IPS DF 6.9 (cell line): ENCODE measurements at regions not wholly inside any gene's neighbourhood (a gene's known extent, or its start where the extent isn't known, plus 50 kb on each side); places are given as distances from the start of the nearest gene placed in this dataset.

Source experiments
- DNase-seq: peaks from one replicate; pipeline ENCODE4 v3.0.0-alpha.2; 2013; ENCODE audit warnings: low read depth, low spot score
- H3K27ac ChIP-seq: one replicate; pipeline ENCODE4 v1.5.1; 2013; ENCODE audit warnings: low read length, control low read depth
- H3K27me3 ChIP-seq: 2 replicates; pipeline ENCODE4 v1.6.1; 2013; ENCODE audit warnings: mild to moderate bottlenecking, low read length; ENCODE audit not compliant: control insufficient read depth, insufficient read depth
- H3K36me3 ChIP-seq: 2 replicates; pipeline ENCODE4 v1.6.1; 2013; ENCODE audit warnings: low read length; ENCODE audit not compliant: control insufficient read depth, insufficient read depth
- H3K4me1 ChIP-seq: 2 replicates; pipeline ENCODE4 v1.6.1; 2013; ENCODE audit warnings: low read length; ENCODE audit not compliant: control insufficient read depth, insufficient read depth
- H3K4me3 ChIP-seq: 2 replicates; pipeline ENCODE4 v1.5.1; 2013; ENCODE audit warnings: mild to moderate bottlenecking, low read length
- H3K9me3 ChIP-seq: 2 replicates; pipeline ENCODE4 v1.6.1; 2013; ENCODE audit warnings: low read length, inconsistent platforms; ENCODE audit not compliant: control insufficient read depth, insufficient read depth
- WGBS: extraction: QIAGEN DNeasy Blood & Tissue Kit; methylation state at CpG from one replicate; pipeline ENCODE4 v1.1.7; 2013; ENCODE audit warnings: mixed read lengths, missing lambda C conversion rate; ENCODE audit not compliant: insufficient read length, insufficient coverage; 5-methylcytosine and 5-hydroxymethylcytosine counted together

DNA sequence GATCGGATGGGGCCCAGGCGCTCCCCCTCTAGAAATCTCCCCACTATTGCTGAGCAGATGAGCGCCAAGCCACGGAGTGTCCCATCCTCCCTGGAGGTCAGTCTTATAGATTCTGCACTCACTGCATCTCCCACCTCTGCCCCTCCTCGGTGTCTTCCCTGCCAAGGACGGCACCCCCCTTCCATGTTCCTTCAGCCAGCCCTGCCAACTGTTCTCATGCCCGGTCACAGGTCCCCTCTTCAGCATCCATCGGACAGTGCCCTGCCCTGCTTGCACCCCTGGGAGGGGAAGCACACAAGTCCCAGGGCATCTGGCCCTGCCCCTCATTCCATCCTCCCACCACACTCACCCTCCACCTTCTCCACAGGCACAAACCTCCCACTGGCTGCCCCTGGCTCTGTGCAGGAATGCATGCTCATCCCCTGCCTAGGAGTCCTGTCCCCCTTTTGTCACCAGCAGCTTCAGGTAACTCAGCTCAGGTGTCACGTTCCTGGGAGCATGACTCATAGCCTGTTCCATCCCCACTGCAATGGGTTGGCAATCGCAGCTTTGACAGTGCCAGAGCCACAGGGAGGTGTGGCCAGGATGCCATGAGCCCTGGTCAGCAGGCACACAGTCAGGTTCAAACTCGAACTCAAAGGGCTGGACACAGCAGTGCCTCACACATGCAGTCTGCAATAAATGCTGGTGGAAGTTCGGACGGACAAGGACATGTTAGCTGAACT lies 234.7 kb upstream of the TCERG1L start:
- no peak for DNase-seq
- no CpG with 5 or more reads among the region's 13 CpGs for WGBS

DNA sequence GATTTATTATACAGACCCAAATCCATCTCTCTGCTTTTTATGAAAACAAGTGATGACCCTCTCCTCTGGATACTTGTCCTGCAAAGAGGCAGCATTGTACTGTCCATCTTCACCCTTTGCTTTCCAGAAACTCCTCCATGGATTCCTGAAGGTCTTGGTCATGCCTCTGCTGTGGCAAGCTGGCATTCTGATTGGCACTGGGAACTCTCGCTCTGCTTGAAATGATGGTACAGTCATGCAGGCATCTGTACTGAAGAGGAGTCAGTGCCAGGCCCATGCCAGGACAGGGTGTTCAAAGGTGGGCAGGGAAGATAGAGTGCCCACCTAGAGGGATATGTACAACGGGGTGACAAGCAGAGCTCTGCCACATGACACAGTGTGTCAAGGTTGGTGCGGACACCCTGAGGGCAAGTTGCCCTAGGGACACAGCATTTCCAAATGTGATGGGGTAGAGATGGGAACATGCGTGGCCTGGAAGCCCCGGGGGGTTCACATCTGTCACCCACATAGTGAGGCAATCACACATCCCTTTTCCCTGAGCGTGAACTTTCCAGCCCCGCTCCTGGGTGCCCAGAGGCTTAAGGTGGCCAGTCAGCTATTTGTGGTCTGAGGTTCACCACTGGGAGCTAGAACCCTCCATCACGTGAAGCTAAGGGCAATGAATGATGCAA lies 235.7 kb upstream of the TCERG1L start:
- no CpG with 5 or more reads among the region's 8 CpGs for WGBS
- peaks cover 29% of the 10 kb centered on the region for H3K9me3 ChIP-seq
- no peaks in the 10 kb centered on the region for H3K27me3 ChIP-seq
- H3K36me3 ChIP-seq, result no peaks in the 10 kb centered on the region
- no peaks in the 10 kb centered on the region for H3K4me1 ChIP-seq
- no peak overlapping the region for H3K4me3 ChIP-seq
- DNase-seq, result no peak
- H3K27ac ChIP-seq, result no peak overlapping the region

More for the DNA sequence above, 234.7 kb upstream of the TCERG1L start:
- H3K9me3 ChIP-seq, result peaks cover 30% of the 10 kb centered on the region
- H3K4me3 ChIP-seq, result no peak overlapping the region
- H3K4me1 ChIP-seq, result no peaks in the 10 kb centered on the region
- H3K27ac ChIP-seq, result no peak overlapping the region
- no peaks in the 10 kb centered on the region for H3K27me3 ChIP-seq
- no peaks in the 10 kb centered on the region for H3K36me3 ChIP-seq

DNA sequence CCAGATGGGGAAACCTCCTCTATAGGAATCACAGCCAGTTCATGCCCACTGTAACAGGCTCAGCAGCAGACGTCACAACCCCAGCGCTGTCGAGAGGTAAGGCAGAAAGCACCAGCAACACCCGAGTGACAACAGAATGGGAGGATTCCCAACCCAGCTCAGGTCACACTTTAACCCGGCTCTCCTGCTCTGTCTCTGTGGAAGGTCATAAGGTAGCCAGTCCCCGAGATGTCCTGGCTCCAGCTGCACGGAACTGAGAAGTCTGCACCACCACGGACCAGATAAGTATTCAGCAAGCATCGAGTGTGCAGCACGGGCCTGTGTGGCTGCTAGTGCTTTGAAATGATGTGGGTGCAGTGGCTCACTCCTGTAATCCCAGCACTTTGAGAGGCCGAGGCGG lies 236.7 kb upstream of the TCERG1L start:
- H3K4me1 ChIP-seq, result no peaks in the 10 kb centered on the region
- H3K36me3 ChIP-seq, result no peaks in the 10 kb centered on the region
- no CpG with 5 or more reads among the region's 12 CpGs for WGBS
- H3K27me3 ChIP-seq, result no peaks in the 10 kb centered on the region
- H3K9me3 ChIP-seq, result peaks cover 29% of the 10 kb centered on the region
- H3K4me3 ChIP-seq, result no peak overlapping the region
- no peak overlapping the region for H3K27ac ChIP-seq
- DNase-seq, result no peak

DNA sequence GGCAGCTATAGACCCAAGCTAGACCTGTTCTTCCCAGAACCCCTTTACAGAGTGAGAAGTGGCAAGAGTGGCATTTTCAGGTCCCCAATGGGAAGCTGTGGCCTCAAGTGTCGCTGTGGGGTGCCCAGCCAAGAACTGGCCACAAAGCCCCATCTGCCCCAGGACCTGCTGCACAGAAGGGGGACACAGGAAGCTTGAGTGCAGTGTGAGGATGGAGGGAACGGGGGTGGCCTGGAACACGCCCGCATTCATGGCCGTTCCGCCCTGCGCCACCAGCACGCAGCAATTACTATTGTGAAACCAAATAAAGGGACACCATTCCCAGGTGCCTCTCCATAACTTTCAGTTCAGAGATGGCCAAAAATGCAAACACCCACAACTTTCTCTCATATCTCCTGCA lies 237.6 kb upstream of the TCERG1L start:
- DNase-seq, result no peak
- Histone ChIP-seq H3K4me1 (no peaks in the 10 kb centered on the region), H3K27me3 (no peaks in the 10 kb centered on the region), H3K9me3 (peaks cover 30% of the 10 kb centered on the region), H3K4me3 (no peak overlapping the region), H3K36me3 (no peaks in the 10 kb centered on the region), H3K27ac (no peak overlapping the region)
- WGBS, result no CpG with 5 or more reads among the region's 8 CpGs

DNA sequence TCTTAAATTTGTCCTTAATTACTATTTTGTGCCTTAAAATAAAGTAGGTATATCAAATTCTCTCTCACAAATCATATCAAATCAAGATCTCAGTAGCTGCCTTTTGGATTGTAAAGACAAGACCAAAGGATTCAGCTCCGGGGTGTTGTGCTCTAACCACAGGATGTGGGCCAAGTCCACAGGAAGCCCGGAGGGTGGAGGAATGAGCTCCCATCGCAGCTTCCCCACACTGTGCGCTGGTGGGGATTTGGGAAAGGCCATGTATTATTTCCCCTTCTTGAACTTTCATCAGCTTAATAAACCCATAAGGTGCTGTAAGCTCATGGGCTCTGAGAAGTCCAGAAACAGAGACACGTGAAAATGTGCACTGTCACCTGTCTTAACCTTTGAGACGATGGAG lies 241.6 kb upstream of the TCERG1L start:
- H3K27ac ChIP-seq, result no peak overlapping the region
- H3K36me3 ChIP-seq, result no peaks in the 10 kb centered on the region
- H3K4me1 ChIP-seq, result no peaks in the 10 kb centered on the region
- no peaks in the 10 kb centered on the region for H3K27me3 ChIP-seq
- no CpG with 5 or more reads among the region's 6 CpGs for WGBS
- no peak for DNase-seq
- H3K9me3 ChIP-seq, result peaks cover 20% of the 10 kb centered on the region
- no peak overlapping the region for H3K4me3 ChIP-seq

- Histone ChIP-seq H3K4me3 (no peak overlapping the region), H3K9me3 (peaks cover 20% of the 10 kb centered on the region), H3K36me3 (no peaks in the 10 kb centered on the region), H3K27me3 (no peaks in the 10 kb centered on the region), H3K27ac (no peak overlapping the region), H3K4me1 (no peaks in the 10 kb centered on the region)
- no CpG with 5 or more reads among the region's 8 CpGs for WGBS
- no peak for DNase-seq
These were observed 242.1 kb upstream of the TCERG1L start for GRCh38 chr10:131553581-131553980.

DNA sequence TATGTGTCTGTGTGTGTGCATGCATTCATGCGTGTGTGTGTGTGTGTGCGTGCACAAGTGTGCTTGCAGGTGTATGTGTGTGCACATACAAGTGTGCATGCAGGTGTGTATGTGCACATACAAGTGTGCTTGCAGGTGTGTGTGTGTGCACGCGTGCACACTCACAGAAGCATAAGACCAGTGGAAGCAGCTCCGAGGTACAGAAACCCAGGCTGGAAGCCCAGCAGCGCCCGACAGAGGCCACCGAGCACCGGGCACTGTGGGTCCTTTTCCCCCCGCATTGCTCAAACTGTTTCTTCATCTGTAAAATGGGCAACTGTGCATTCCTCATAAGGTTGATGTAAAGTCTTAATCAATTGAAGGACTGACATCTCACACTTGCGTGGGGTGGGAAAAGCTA lies 243.3 kb upstream of the TCERG1L start:
- no peak overlapping the region for H3K4me3 ChIP-seq
- H3K27me3 ChIP-seq, result no peaks in the 10 kb centered on the region
- H3K27ac ChIP-seq, result no peak overlapping the region
- WGBS, result no CpG with 5 or more reads among the region's 11 CpGs
- no peak for DNase-seq
- no peaks in the 10 kb centered on the region for H3K36me3 ChIP-seq
- no peaks in the 10 kb centered on the region for H3K4me1 ChIP-seq
- H3K9me3 ChIP-seq, result peaks cover 20% of the 10 kb centered on the region

DNA sequence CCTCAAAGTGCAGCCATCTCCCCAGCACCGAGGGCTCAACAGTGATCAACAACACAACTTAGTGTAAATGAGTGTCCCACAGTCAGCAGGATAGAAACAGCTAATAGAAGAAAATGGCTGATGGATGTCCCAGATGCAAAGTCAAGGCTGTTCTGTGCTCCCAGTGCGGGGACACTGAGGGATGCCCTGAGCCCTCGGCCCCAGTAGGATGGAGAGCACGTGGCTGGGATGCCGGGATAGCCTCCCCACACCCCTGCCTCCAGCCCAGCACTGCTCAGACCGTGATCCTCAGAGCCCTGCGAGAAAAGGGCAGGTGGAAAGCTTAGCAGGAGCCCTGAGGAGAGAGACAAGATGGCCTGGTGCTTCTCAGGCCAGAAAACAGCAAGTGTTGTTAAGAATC lies 243.9 kb upstream of the TCERG1L start:
- H3K4me3 ChIP-seq, result no peak overlapping the region
- WGBS, result no CpG with 5 or more reads among the region's 7 CpGs
- no peak for DNase-seq
- no peak overlapping the region for H3K27ac ChIP-seq
- no peaks in the 10 kb centered on the region for H3K36me3 ChIP-seq
- H3K27me3 ChIP-seq, result no peaks in the 10 kb centered on the region
- peaks cover 16% of the 10 kb centered on the region for H3K9me3 ChIP-seq
- H3K4me1 ChIP-seq, result no peaks in the 10 kb centered on the region

GRCh38 chr10:131556061-131556896 lies 244.8 kb upstream of the TCERG1L start:
- Histone ChIP-seq H3K9me3 (peaks cover 18% of the 10 kb centered on the region), H3K27ac (no peak overlapping the region), H3K27me3 (no peaks in the 10 kb centered on the region), H3K36me3 (no peaks in the 10 kb centered on the region), H3K4me1 (no peaks in the 10 kb centered on the region), H3K4me3 (no peak overlapping the region)
- no CpG with 5 or more reads among the region's 17 CpGs for WGBS
- no peak for DNase-seq

DNA sequence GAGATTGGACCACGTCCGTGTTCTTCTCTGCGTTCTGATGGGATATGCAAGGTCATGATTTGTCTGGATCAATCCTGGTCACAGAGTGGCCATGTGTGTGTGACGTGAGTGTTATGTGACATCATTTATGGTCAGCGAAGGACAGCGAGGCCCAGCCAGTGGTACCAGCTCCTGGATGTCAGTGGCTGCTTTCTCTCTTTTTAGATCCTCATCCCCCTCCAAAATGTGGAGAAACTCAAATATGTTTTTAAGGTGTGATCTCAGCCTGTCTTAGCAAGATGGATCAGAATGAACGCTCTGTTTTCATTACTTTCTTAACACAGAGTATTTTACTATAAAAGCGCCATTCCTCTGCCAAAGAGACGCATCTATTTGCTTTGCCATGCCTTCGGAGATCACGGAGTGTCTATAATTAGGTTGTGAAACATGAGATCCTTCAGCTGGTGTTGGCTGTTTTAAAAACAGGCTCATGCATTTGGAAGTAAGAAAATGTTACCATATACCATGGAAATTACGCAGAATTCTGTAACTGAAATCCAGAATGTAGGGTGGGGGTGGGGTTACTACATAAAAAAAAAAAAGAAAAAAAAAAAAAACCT lies 245.5 kb upstream of the TCERG1L start:
- H3K36me3 ChIP-seq, result no peaks in the 10 kb centered on the region
- DNase-seq, result no peak
- H3K27me3 ChIP-seq, result no peaks in the 10 kb centered on the region
- no CpG with 5 or more reads among the region's 12 CpGs for WGBS
- no peak overlapping the region for H3K27ac ChIP-seq
- H3K4me3 ChIP-seq, result no peak overlapping the region
- H3K4me1 ChIP-seq, result no peaks in the 10 kb centered on the region
- H3K9me3 ChIP-seq, result peaks cover 17% of the 10 kb centered on the region
